Breast epithelium (tissue), 4 donors: ENCODE measurements at regions not wholly inside any gene's neighbourhood (a gene's known extent, or its start where the extent isn't known, plus 50 kb on each side); places are given as distances from the start of the nearest gene placed in this dataset.

ENCODE experiments used
- DNase-seq, 2 donors: peaks; one replicate each; pipeline ENCODE4 v3.0.0-alpha.2; 2019; ENCODE audit warnings: low spot score in 2 of 2
- H3K27ac ChIP-seq, 2 donors: fragments of 200-600 bp; sonication (generic) in 1 of 2; one replicate each; pipeline ENCODE4 v1.5.1; 2016 to 2019; ENCODE audit warnings: mild to moderate bottlenecking in 1 of 2
- H3K27me3 ChIP-seq, 2 donors: fragments of 200-600 bp; sonication (generic) in 1 of 2; one replicate each; pipeline versions ENCODE4 v1.5.1 to v1.6.0; 2017 to 2019; ENCODE audit warnings: control low read depth in 1 of 2, mild to moderate bottlenecking in 1 of 2
- H3K36me3 ChIP-seq: fragments of 200-600 bp; one replicate; pipeline ENCODE4 v1.5.1; 2019
- H3K4me1 ChIP-seq, 2 donors: fragments of 200-600 bp; sonication (generic); one replicate each; pipeline ENCODE4 v1.5.1; 2016 to 2019; ENCODE audit warnings: control low read depth in 1 of 2
- H3K4me3 ChIP-seq, 3 donors: fragments of 200-600 bp; sonication (generic); 1 replicate in 2 of 3; 2 replicates in 1 of 3; pipeline ENCODE4 v1.5.1; 2016 to 2019; ENCODE audit warnings: mild to moderate bottlenecking in 3 of 3, moderate library complexity in 2 of 3
- H3K9me3 ChIP-seq, 2 donors: fragments of 200-600 bp; sonication (generic) in 1 of 2; one replicate each; pipeline ENCODE4 v1.5.1; 2016 to 2019; ENCODE audit warnings: control low read depth in 1 of 2
- POLR2A ChIP-seq: fragments of 450-650 bp; IDR thresholded peaks from one replicate; pipeline ENCODE4 v1.6.1; 2016; ENCODE audit warnings: antibody characterized with exemption, mild to moderate bottlenecking, moderate library complexity
- POLR2AphosphoS5 ChIP-seq, 3 donors: sonication (generic); formaldehyde crosslinking; IDR thresholded peaks; one replicate each; pipeline ENCODE4 v1.6.1; 2017; ENCODE audit warnings: antibody characterized with exemption in 3 of 3
- intact Hi-C: fragments of 100-400 bp; cut with DNase I; formaldehyde crosslinking; loops from one replicate; pipeline ENCODE4 v1.15.1; 2023; ENCODE audit warnings: low total_unique reads
- TF ChIP-seq, protein P1 (sequence below), 3 donors: fragments of 450-650 bp; IDR thresholded peaks; one replicate each; pipeline ENCODE4 v1.5.1; 2016 to 2017; ENCODE audit warnings: antibody characterized with exemption in 3 of 3, mild to moderate bottlenecking in 3 of 3, moderate library complexity in 3 of 3

DNA sequence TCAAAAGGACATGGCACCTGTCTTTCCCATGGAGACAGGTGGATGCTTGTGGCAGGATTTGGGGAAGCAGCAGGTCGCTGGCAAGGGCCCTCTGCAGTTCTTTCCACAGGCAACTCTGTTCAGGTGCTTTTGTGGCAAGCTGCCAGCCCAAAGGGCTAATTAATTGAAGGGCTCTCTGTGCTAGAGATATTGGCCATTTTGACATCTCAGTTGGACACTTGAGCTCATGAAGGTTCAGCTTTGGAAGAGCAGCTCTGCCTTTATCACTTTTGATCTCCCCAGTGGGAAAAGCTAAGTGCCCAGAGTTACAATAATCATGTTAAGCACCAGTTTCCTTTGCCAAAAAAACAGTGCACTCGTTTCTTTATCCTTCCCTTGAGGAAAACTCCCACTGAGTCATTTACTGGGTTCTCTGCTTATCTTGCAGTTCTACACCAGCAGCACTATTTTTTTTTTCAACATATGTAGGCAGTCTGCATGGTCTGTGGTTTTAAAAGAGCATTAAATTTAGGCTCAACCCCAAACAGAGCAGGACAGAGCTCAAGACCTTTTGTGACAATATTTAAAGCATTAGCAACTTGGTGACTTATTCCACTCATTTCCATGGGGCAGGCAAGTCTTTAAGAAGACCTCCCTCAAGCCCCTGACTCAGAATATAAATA is 336.4 kb upstream of the RASGEF1B start:
- TF ChIP-seq, protein P1, sequence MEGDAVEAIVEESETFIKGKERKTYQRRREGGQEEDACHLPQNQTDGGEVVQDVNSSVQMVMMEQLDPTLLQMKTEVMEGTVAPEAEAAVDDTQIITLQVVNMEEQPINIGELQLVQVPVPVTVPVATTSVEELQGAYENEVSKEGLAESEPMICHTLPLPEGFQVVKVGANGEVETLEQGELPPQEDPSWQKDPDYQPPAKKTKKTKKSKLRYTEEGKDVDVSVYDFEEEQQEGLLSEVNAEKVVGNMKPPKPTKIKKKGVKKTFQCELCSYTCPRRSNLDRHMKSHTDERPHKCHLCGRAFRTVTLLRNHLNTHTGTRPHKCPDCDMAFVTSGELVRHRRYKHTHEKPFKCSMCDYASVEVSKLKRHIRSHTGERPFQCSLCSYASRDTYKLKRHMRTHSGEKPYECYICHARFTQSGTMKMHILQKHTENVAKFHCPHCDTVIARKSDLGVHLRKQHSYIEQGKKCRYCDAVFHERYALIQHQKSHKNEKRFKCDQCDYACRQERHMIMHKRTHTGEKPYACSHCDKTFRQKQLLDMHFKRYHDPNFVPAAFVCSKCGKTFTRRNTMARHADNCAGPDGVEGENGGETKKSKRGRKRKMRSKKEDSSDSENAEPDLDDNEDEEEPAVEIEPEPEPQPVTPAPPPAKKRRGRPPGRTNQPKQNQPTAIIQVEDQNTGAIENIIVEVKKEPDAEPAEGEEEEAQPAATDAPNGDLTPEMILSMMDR (IDR thresholded peaks at IDR 0.05): no peak
- TF ChIP-seq POLR2A: no peak
- TF ChIP-seq POLR2AphosphoS5 (IDR thresholded peaks at IDR 0.05): no peak
- no peaks in the 10 kb centered on the region for H3K9me3 ChIP-seq
- DNase-seq: no peak
- no peaks in the 10 kb centered on the region for H3K36me3 ChIP-seq
- H3K4me3 ChIP-seq: no peak overlapping the region
- no peak overlapping the region for H3K27ac ChIP-seq
- no peaks in the 10 kb centered on the region for H3K27me3 ChIP-seq
- H3K4me1 ChIP-seq: no peaks in the 10 kb centered on the region
- intact Hi-C loops: no loop called here

DNA sequence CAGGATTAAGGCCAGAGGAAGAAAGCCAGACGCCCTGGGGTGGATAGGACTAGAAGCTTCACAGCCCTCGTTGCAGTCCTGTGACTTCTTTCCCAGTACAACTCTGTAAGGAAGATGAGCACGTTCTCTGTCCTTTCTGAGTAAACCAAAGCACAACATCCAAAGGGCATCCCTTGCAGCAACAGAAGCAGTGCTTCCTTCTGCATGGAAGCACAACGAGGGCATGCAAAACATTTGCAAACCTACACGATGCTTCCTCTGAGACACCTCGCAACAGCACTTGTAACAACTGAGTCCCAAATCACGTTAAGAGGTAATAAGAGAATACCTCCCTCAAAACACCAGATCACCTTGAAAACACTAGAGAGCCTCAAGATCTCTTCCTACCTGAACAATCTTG is 335.7 kb upstream of the RASGEF1B start:
- no peak for DNase-seq
- no peak overlapping the region for H3K4me3 ChIP-seq
- no peak for TF ChIP-seq POLR2AphosphoS5 (IDR thresholded peaks at IDR 0.05)
- TF ChIP-seq, protein P1 (IDR thresholded peaks at IDR 0.05): no peak
- TF ChIP-seq POLR2A: no peak
- H3K9me3 ChIP-seq: no peaks in the 10 kb centered on the region
- H3K4me1 ChIP-seq: no peaks in the 10 kb centered on the region
- H3K36me3 ChIP-seq: no peaks in the 10 kb centered on the region
- H3K27me3 ChIP-seq: no peaks in the 10 kb centered on the region
- no peak overlapping the region for H3K27ac ChIP-seq
- intact Hi-C loops: no loop called here

DNA sequence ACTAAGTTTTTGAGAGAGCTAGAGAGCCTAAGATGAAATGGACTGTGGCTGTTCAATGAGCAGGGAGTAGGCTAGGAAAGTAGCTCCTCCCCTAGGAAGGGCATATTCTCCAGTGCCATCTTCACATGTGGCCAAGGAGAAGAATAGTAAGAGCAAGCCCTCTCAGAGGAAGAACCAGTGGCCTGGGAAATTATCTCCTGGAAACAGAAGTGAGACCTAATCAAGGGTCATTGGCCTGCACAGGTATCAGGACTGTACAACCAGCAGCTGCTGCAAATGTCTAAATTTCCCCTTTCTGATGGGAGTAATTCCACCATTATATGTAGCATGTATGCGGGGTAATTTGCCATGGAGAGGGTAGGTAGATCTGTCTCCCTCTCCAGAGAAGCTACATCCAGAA is 334.8 kb upstream of the RASGEF1B start:
- intact Hi-C loops: no loop called here
- Histone ChIP-seq H3K27ac (no peak overlapping the region), H3K4me1 (no peaks in the 10 kb centered on the region), H3K36me3 (no peaks in the 10 kb centered on the region), H3K9me3 (no peaks in the 10 kb centered on the region), H3K4me3 (no peak overlapping the region), H3K27me3 (no peaks in the 10 kb centered on the region)
- DNase-seq: no peak
- TF ChIP-seq POLR2AphosphoS5 (IDR thresholded peaks at IDR 0.05): no peak

DNA sequence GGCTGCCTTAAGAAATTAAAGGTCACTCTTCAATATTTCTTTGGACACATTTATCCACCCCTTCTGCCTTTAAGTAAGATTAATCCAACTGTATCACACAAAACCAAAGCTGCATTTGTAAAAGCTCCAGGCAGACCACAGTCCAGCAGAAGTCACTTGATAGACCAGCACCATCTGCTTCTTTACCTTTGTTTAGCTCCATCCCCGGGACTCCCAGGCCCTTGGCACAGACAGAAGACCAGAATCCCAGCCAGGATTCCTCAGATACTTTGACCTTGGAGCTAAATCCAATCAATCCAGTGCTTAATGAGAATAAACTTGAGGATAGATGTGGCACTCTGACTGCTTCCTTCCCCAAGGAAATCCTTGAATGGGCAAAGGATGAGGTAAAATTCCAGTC is 333.1 kb upstream of the RASGEF1B start:
- DNase-seq: no peak
- intact Hi-C loops: no loop called here
- TF ChIP-seq, protein P1 (IDR thresholded peaks at IDR 0.05): no peak
- TF ChIP-seq POLR2AphosphoS5 (IDR thresholded peaks at IDR 0.05): no peak

GRCh38 chr4:81802285-81802846 is 330.7 kb upstream of the RASGEF1B start:
- Histone ChIP-seq H3K4me3 (no peak overlapping the region), H3K27me3 (no peaks in the 10 kb centered on the region), H3K4me1 (no peaks in the 10 kb centered on the region), H3K9me3 (no peaks in the 10 kb centered on the region), H3K27ac (no peak overlapping the region), H3K36me3 (no peaks in the 10 kb centered on the region)
- no peak for DNase-seq
- TF ChIP-seq, protein P1 (IDR thresholded peaks at IDR 0.05): no peak
- no peak for TF ChIP-seq POLR2A
- no peak for TF ChIP-seq POLR2AphosphoS5 (IDR thresholded peaks at IDR 0.05)
- intact Hi-C loops: no loop called here

More for the DNA sequence above, 333.1 kb upstream of the RASGEF1B start:
- H3K9me3 ChIP-seq: no peaks in the 10 kb centered on the region
- no peaks in the 10 kb centered on the region for H3K4me1 ChIP-seq
- no peak overlapping the region for H3K27ac ChIP-seq
- H3K36me3 ChIP-seq: no peaks in the 10 kb centered on the region
- no peak overlapping the region for H3K4me3 ChIP-seq
- no peaks in the 10 kb centered on the region for H3K27me3 ChIP-seq
